HFF-Myc (cell line): ENCODE measurements at regions not wholly inside any gene's neighbourhood (a gene's known extent, or its start where the extent isn't known, plus 50 kb on each side); places are given as distances from the start of the nearest gene placed in this dataset.

Experiments
- DNase-seq: peaks from one replicate; pipeline ENCODE4 v3.0.0-alpha.2; 2011; ENCODE audit warnings: low read depth; ENCODE audit errors: extremely low read depth
- H3K4me3 ChIP-seq: replicated peaks from 2 replicates; pipeline ENCODE4 v1.5.1; 2011; ENCODE audit warnings: low read depth, mild to moderate bottlenecking, control low read depth, low read length
- CTCF ChIP-seq: IDR thresholded peaks from 2 replicates; pipeline ENCODE4 v1.5.1; 2012; ENCODE audit warnings: mild to moderate bottlenecking, low read depth, low read length, control low read depth; ENCODE audit errors: missing control alignments

DNA sequence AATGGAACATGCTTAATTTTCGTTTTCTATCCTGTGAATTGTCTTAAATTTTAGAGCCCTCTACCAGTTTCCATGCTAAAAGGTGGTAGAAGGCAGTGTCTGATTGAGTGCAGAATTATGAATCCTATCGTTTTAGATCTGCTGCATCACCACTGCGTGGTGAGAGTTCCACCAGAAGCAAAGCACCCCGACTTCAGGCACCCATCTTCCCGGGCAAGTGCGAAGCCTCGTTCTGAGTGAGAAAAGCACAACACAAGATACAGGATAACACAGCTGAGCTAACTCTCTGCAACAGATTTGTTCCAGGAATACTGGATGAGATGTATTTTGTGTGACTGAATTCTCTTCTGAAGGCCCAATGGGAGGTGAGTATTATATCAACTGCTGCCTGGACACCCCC, 471.5 kb downstream of the EIPR1 start:
- DNase-seq = no peak
- H3K4me3 ChIP-seq = no peak overlapping the region
- no peak for TF ChIP-seq CTCF

GRCh38 chr2:2904721-2905350, 472.8 kb downstream of the EIPR1 start:
- no peak for TF ChIP-seq CTCF
- DNase-seq = no peak
- H3K4me3 ChIP-seq = no peak overlapping the region

DNA sequence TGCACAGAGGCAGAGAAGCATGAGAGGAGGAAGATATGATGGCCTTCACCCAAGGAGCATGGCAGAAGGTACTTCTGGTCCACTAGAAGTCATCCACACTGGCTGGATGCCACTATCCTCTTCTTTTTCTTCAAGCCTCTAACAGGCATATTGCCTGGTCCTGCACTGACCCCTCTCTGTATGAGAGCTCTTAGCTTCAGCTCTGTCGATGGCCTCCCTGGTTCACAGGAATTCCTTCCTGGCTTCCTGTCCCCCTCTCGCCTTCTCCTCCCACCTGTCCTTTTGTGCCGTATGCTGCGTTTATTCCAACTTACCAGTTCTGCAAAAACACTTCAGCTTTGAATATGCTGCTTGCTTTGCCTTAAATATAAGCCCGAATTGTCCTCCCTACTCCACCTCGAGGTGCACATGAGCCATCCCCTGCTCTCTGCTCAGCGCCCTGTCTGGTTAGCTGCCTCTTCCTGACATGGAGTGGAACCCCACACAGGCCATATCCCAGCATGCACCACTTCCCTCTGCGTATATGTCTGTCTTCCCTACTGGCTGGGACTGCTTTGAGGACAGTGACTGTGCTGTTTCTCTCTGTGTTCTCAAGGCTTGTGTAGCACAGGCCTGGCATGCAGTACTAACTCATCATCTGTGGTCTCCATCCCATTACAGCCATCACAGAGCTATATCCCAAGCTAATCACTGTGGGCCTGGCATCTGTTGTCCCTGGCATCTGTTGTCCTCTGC, 474.9 kb downstream of the EIPR1 start:
- H3K4me3 ChIP-seq = no peak overlapping the region
- DNase-seq = no peak
- TF ChIP-seq CTCF = no peak

DNA sequence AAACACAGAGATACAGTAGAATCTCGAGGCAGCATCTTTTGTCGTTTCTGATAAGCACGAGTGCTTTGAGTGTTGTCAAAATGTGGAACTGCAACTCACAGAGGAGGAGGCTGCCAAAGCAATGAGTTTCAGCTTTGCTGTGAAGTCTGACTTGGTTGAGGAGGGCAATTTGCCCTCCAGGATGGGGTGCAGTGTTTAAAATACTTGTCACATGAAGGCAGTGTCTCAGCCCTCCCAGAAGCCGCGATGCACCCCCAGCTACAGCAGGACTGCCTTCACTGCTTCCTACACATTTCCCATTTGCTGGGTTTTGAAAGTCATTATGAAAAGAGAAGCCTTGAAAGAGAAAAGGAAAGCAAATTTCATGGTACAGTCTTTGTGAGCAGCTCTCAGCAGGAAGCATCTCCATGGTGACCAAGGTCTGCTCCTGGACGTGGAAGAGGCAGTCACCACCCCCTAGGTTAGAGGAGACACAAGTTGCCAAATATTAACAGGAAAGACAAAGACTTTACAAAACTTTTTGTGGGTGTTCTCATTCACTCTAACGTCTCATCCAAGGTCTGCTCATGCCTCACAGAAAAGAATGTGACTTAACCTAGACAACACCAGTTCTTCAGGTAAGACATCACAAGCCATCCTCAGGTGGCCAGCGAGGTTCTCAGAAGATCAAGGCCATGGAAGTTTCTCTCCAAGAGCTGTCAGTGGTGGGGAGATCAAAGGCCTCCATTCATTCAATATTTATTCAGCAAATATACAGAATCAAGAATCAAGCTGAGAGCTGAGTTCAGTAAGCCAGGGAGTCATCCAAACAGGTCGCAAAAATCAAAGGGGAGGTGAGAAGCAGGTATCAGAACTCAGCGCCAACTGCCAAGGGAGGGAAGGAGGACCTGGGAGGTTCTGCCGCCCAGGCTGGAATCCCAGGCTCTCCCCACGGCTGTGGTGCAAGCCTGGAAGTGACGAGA, 476.0 kb downstream of the EIPR1 start:
- no peak for TF ChIP-seq CTCF
- H3K4me3 ChIP-seq = no peak overlapping the region
- DNase-seq = no peak

DNA sequence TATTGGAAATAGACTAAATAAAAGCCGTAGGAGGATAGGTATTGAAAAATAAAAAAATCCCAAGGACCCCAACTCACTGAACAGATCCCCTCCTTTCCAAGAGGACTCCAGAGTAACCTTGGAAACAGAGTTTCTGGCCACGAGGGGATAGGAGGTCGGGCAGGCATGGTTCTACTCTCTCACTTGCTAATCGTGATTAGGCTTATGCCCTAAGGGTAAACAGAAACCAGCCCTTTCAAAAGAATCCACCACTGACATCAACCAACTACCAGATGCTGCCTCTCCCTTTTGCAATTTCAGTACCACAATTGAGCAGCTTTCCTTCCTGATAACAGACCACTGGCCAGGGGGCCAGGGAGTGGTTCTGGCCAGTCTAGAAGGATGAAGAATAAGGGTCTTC, 477.8 kb downstream of the EIPR1 start:
- TF ChIP-seq CTCF = no peak
- no peak overlapping the region for H3K4me3 ChIP-seq
- no peak for DNase-seq

- DNase-seq = no peak
- no peak for TF ChIP-seq CTCF
- H3K4me3 ChIP-seq = no peak overlapping the region
Measured at GRCh38 chr2:2898744-2899143, 478.9 kb downstream of the EIPR1 start.
